Ovary (tissue), 7 donors: ENCODE measurements at regions not wholly inside any gene's neighbourhood (a gene's known extent, or its start where the extent isn't known, plus 50 kb on each side); places are given as distances from the start of the nearest gene placed in this dataset.
A peak's percentile ranks its signal among the peaks of the same experiment; 100 is the strongest.
"Not testable (repeated sequence)": the region's sequence is repeated elsewhere in the genome, so short reads cannot be mapped to it uniquely, and the experiment has no call there.

Source experiments
- DNase-seq, 5 donors: peaks; one replicate each; pipeline ENCODE4 v3.0.0-alpha.2; 2019 to 2020
- H3K27ac ChIP-seq, 2 donors: fragments of 200-600 bp; one replicate each; pipeline versions ENCODE4 v1.5.1 to v1.8.0; 2019 to 2022
- H3K27me3 ChIP-seq: fragments of 200-600 bp; one replicate; pipeline ENCODE4 v1.8.0; 2022
- H3K36me3 ChIP-seq: fragments of 200-600 bp; sonication (generic); one replicate; pipeline ENCODE4 v1.5.1; 2019
- H3K4me1 ChIP-seq: one replicate; pipeline ENCODE4 v1.8.1; 2013; ENCODE audit warnings: mild to moderate bottlenecking, moderate library complexity; ENCODE audit not compliant: insufficient read depth
- H3K4me3 ChIP-seq: fragments of 200-600 bp; sonication (generic); one replicate; pipeline ENCODE4 v1.5.1; 2017
- H3K9me3 ChIP-seq, 2 donors: fragments of 200-600 bp in 1 of 2; sonication (generic) in 1 of 2; one replicate each; pipeline versions ENCODE4 v1.5.1 to v1.8.1; 2013 to 2019; ENCODE audit warnings: mild to moderate bottlenecking in 1 of 2, moderate library complexity in 1 of 2
- EP300 ChIP-seq: sonication (generic); formaldehyde crosslinking; IDR thresholded peaks from one replicate; pipeline ENCODE4 v1.6.1; 2017; ENCODE audit warnings: antibody characterized with exemption
- POLR2A ChIP-seq: fragments of 450-650 bp; IDR thresholded peaks from one replicate; pipeline ENCODE4 v1.6.1; 2017; ENCODE audit warnings: antibody characterized with exemption, mild to moderate bottlenecking, moderate library complexity
- WGBS, 3 donors: extraction: QIAGEN DNeasy Blood & Tissue Kit in 1 of 3; methylation state at CpG; one replicate each; pipeline versions ENCODE4 v1.1.5 to v1.1.7; 2013 to 2017; 5-methylcytosine and 5-hydroxymethylcytosine counted together
- intact Hi-C, 4 donors: fragments of 100-400 bp; cut with DNase I; formaldehyde crosslinking; loops; one replicate each; pipeline versions ENCODE4 v1.11.0 to v1.15.1; 2022 to 2023
- TF ChIP-seq, protein P1 (sequence below), 3 donors: fragments of 450-650 bp in 2 of 3; fragments of 200-600 bp in 1 of 3; IDR thresholded peaks; one replicate each; pipeline versions ENCODE4 v1.5.1 to v1.8.0; 2016 to 2022; ENCODE audit warnings: antibody characterized with exemption in 3 of 3, mild to moderate bottlenecking in 1 of 3
- donor health status: DM: no; HTN: no; CAD: no; lungs with moderate emphysema.
- donor health status: DM: no; HTN: no; CAD: no.
- donor health status: Bipolar disorder and iron deficiency.
- donor health status: DM: no; HTN: no; CAD: no.
- donor health status: DM: yes; HTN: yes; CAD: no.

DNA sequence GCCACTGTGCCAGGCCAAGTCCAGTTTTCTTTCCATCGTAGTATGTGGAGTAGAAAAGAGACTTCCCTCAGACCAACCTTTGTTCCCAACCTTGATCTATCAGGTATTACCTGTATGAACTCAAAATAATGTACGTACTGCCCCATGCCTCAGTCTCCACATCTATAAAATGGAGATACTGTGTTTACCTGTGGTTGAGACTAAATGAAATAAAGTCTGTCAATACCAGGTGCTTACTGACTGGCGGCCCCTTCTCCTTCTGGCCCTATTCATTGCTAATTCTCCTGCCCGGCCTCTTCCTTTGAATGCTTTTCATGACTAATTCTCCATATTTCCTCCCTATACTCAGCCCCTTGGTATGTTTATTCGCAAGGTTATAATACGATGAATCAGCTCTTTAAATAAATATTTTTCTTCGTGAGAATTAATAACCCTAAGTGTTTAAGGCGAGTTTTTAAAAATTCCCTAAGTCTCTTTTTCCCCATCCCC is 89.6 kb upstream of the BASP1 start:
- no peak overlapping the region for H3K4me3 ChIP-seq
- WGBS, 3 donors, result 91% methylated on average over 8 of the region's 8 CpGs
- TF ChIP-seq EP300 (no peak), POLR2A (no peak)
- TF ChIP-seq, protein P1, sequence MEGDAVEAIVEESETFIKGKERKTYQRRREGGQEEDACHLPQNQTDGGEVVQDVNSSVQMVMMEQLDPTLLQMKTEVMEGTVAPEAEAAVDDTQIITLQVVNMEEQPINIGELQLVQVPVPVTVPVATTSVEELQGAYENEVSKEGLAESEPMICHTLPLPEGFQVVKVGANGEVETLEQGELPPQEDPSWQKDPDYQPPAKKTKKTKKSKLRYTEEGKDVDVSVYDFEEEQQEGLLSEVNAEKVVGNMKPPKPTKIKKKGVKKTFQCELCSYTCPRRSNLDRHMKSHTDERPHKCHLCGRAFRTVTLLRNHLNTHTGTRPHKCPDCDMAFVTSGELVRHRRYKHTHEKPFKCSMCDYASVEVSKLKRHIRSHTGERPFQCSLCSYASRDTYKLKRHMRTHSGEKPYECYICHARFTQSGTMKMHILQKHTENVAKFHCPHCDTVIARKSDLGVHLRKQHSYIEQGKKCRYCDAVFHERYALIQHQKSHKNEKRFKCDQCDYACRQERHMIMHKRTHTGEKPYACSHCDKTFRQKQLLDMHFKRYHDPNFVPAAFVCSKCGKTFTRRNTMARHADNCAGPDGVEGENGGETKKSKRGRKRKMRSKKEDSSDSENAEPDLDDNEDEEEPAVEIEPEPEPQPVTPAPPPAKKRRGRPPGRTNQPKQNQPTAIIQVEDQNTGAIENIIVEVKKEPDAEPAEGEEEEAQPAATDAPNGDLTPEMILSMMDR (IDR thresholded peaks at IDR 0.05), result no peak
- no peak overlapping the region for H3K27ac ChIP-seq
- no peaks in the 10 kb centered on the region for H3K9me3 ChIP-seq
- DNase-seq, result no peak
- H3K36me3 ChIP-seq, result no peaks in the 10 kb centered on the region
- intact Hi-C loops, result loop anchor here in 1 of 4 donors (5.0 kb wide), 1 partner anchor 195 kb away; no protein-coding TSS in a partner anchor
- peaks cover 6% of the 10 kb centered on the region for H3K4me1 ChIP-seq
- no peaks in the 10 kb centered on the region for H3K27me3 ChIP-seq

DNA sequence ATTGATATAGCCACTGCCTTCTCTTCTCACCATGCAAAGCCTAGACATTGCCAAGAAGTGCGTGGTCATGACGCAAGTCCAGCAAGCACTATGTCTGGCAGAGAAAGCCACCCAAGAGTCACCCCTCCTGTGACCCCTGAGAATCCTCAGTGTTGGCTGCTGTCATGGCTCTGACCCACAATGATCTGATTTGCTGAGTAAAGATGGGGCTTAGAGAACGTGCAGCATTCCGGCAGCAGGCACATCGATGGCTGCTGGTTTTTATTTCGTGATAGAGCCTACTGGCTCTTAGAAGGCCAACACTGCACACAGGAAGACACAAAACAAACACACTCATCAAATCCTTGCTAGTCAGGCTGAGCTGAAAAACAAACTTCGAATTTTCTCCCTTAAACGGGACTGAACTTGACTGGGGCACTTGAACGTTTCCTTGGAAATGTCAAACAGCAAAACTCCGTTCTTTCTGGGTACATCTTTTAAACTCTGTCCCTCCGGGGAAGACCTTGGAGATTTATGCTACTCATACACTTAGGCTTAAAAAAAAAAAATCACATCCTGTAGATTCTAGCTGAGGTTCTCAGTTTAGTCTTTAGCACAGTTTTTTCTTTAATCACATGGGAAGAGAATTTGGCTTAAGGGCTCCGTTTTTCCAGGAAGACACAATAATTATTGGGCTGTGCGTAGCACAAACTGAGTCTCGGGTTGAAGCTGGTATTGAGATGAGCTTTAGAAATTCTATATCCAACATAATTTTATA is 88.2 kb upstream of the BASP1 start:
- Histone ChIP-seq H3K27ac (no peak overlapping the region), H3K36me3 (no peaks in the 10 kb centered on the region), H3K9me3 (no peaks in the 10 kb centered on the region), H3K27me3 (no peaks in the 10 kb centered on the region), H3K4me1 (peaks cover 5% of the 10 kb centered on the region), H3K4me3 (no peak overlapping the region)
- 38 to 60% (median 43%) methylated on average over 14 of the region's 14 CpGs for WGBS, 3 donors
- DNase-seq, result no peak
- TF ChIP-seq EP300 (no peak), POLR2A (no peak)
- TF ChIP-seq, protein P1 (IDR thresholded peaks at IDR 0.05), result no peak
- intact Hi-C loops, result loop anchor here in 1 of 4 donors (5.0 kb wide), 1 partner anchor 197 kb away; no protein-coding TSS in a partner anchor

- H3K4me3 ChIP-seq, H3K27me3 ChIP-seq, H3K27ac ChIP-seq, DNase-seq, H3K36me3 ChIP-seq, H3K9me3 ChIP-seq, H3K4me1 ChIP-seq: not testable (repeated sequence)
- intact Hi-C loops, result loop anchor here in 2 of 4 donors (5.0 to 10.0 kb wide), 3 partner anchors 57 to 338 kb away; partner anchors contain the start of gene MYO10 (in 1 of the 2)
- 84 to 89% (median 87%) methylated on average over 9 of the region's 9 CpGs for WGBS, 3 donors
Measured at GRCh38 chr5:17130302-17130701, 87.1 kb upstream of the BASP1 start.

GRCh38 chr5:17132444-17133083 is 84.9 kb upstream of the BASP1 start:
- H3K36me3 ChIP-seq, result no peaks in the 10 kb centered on the region
- H3K4me3 ChIP-seq, result no peak overlapping the region
- H3K27ac ChIP-seq, result no peak overlapping the region
- H3K9me3 ChIP-seq, result no peaks in the 10 kb centered on the region
- DNase-seq, result no peak
- WGBS, 3 donors, result 53 to 54% (median 53%) methylated on average over 4 of the region's 4 CpGs
- H3K27me3 ChIP-seq, result no peaks in the 10 kb centered on the region
- no peak for TF ChIP-seq EP300
- TF ChIP-seq, protein P1 (IDR thresholded peaks at IDR 0.05), result peak; percentile 55 to 57 (median 56)
- intact Hi-C loops, result loop anchor here in 2 of 4 donors (5.0 to 10.0 kb wide), 3 partner anchors 55 to 340 kb away; partner anchors contain the start of gene MYO10 (in 1 of the 2)
- H3K4me1 ChIP-seq, result peaks cover 4% of the 10 kb centered on the region
